ENCODE measurements at regions not wholly inside any gene's neighbourhood (a gene's known extent, or its start where the extent isn't known, plus 50 kb on each side); places are given as distances from the start of the nearest gene placed in this dataset.

DNA sequence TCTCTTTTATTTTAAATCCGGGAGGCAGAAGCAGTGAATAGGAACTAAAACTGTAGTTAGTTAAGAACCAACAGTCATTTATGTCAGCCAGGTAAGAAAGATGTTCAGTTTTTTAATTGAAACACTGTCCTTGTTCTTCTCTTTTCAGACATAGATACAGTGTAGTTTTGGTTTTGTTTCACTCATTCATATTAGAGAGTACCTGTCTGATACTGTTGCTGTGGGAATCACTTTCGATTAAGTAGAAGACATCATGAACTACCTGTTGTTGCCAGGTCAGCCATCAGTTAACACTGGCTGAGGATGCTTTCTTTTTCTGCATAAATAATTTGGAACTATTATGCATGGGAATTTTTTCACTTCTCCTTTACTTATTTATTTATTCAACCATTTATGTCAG, 700.4 kb downstream of the OTOL1 start:
- no peak for DNase-seq (ENCODE audit: low read depth)
- POLR2A ChIA-PET = no interaction called here
- Histone ChIP-seq H3K27me3 (ENCODE audit: control insufficient read depth, insufficient read depth, low read length) (no peaks in the 10 kb centered on the region), H3K4me3 (ENCODE audit: low read depth, low read length) (no peak overlapping the region), H3K36me3 (ENCODE audit: control insufficient read depth, insufficient read depth, low read length) (no peaks in the 10 kb centered on the region)
- TF ChIP-seq, protein P1, sequence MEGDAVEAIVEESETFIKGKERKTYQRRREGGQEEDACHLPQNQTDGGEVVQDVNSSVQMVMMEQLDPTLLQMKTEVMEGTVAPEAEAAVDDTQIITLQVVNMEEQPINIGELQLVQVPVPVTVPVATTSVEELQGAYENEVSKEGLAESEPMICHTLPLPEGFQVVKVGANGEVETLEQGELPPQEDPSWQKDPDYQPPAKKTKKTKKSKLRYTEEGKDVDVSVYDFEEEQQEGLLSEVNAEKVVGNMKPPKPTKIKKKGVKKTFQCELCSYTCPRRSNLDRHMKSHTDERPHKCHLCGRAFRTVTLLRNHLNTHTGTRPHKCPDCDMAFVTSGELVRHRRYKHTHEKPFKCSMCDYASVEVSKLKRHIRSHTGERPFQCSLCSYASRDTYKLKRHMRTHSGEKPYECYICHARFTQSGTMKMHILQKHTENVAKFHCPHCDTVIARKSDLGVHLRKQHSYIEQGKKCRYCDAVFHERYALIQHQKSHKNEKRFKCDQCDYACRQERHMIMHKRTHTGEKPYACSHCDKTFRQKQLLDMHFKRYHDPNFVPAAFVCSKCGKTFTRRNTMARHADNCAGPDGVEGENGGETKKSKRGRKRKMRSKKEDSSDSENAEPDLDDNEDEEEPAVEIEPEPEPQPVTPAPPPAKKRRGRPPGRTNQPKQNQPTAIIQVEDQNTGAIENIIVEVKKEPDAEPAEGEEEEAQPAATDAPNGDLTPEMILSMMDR (IDR thresholded peaks at IDR 0.05; ENCODE audit: insufficient read depth, low read depth, low read length) = no peak
- CTCF ChIA-PET = interaction anchor here (0.6 kb wide), 2 partner anchors 61 to 165 kb away, joined by 3 to 4 read pairs; no protein-coding TSS in a partner anchor

DNA sequence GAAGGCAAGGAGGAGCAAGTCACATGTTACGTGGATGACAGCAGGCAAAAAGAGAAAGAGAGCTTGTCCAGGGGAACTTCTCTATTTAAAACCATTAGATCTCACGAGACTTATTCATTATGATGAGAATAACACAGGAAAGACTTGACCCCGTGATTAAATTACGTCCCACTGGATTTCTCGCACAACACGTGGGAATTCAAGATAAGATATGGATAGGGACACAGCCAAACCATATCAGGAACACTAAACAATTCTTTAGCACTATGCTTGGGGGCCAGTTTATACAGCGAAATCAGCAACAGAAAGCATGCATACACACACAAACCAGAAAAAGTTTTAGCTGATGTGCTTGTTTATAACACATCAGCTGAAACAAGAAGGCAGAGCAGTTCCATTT, 704.2 kb downstream of the OTOL1 start:
- DNase-seq (ENCODE audit: low read depth) = no peak
- TF ChIP-seq, protein P1 (IDR thresholded peaks at IDR 0.05; ENCODE audit: insufficient read depth, low read depth, low read length) = no peak
- ChIA-PET POLR2A (no interaction called here), CTCF (no interaction called here)
- Histone ChIP-seq H3K4me3 (ENCODE audit: low read depth, low read length) (no peak overlapping the region), H3K36me3 (ENCODE audit: control insufficient read depth, insufficient read depth, low read length) (no peaks in the 10 kb centered on the region), H3K27me3 (ENCODE audit: control insufficient read depth, insufficient read depth, low read length) (no peaks in the 10 kb centered on the region)

DNA sequence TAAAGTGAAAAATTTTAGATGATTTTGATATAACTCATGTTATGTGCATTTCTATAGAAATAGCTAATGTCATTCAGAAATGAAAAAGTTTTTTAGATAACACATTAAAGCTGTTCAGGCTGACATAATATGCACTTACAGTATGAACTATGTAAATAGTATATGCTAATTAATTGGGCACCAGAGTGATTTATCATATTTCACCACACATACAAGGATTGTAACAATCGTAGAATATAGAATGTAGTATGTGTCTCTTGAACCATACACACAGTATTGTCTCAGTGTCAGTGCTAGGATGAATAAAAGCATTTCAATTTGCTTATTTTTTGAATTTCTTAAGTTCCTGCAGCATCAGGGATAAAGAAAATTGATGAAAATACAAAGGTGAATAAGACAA, 710.0 kb downstream of the OTOL1 start:
- CTCF ChIA-PET = no interaction called here
- no peaks in the 10 kb centered on the region for H3K27me3 ChIP-seq (ENCODE audit: control insufficient read depth, insufficient read depth, low read length)
- no peak overlapping the region for H3K4me3 ChIP-seq (ENCODE audit: low read depth, low read length)
- TF ChIP-seq, protein P1 (IDR thresholded peaks at IDR 0.05; ENCODE audit: insufficient read depth, low read depth, low read length) = no peak
- no peak for DNase-seq (ENCODE audit: low read depth)
- H3K36me3 ChIP-seq (ENCODE audit: control insufficient read depth, insufficient read depth, low read length) = no peaks in the 10 kb centered on the region
- POLR2A ChIA-PET = no interaction called here

- Histone ChIP-seq H3K27me3 (ENCODE audit: control insufficient read depth, insufficient read depth, low read length) (no peaks in the 10 kb centered on the region), H3K36me3 (ENCODE audit: control insufficient read depth, insufficient read depth, low read length) (no peaks in the 10 kb centered on the region), H3K4me3 (ENCODE audit: low read depth, low read length) (no peak overlapping the region)
- peak; percentile 27 for DNase-seq (ENCODE audit: low read depth)
- ChIA-PET CTCF (no interaction called here), POLR2A (interaction anchor here (0.7 kb wide), 1 partner anchor 313 kb away, joined by 3 read pairs; no protein-coding TSS in a partner anchor)
- TF ChIP-seq, protein P1 (IDR thresholded peaks at IDR 0.05; ENCODE audit: insufficient read depth, low read depth, low read length) = no peak
Measured at GRCh38 chr3:162211470-162211869, 714.9 kb downstream of the OTOL1 start.

DNA sequence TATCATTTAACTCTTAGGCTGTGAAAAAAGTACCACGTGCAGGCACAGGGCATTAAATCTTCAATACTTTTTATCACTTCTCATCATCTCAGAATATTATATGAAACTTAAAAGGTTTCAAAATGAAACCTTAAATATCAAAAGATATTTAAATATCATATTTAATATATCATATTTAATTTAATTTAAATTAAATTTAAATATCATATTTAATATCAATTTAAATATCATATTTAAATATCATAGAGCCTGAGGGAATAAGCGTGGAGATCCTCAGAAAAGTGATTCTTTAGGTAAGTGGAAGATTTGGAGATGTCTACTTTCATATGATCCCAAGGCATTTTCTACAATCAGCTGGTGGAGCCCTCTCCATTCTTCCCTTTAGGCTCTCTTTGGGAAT, 716.6 kb downstream of the OTOL1 start:
- H3K27me3 ChIP-seq (ENCODE audit: control insufficient read depth, insufficient read depth, low read length) = no peaks in the 10 kb centered on the region
- no peak for DNase-seq (ENCODE audit: low read depth)
- ChIA-PET POLR2A (no interaction called here), CTCF (interaction anchor here (0.6 to 1.4 kb wide), 3 partner anchors 11 to 273 kb away, joined by 3 read pairs; no protein-coding TSS in a partner anchor)
- H3K4me3 ChIP-seq (ENCODE audit: low read depth, low read length) = no peak overlapping the region
- H3K36me3 ChIP-seq (ENCODE audit: control insufficient read depth, insufficient read depth, low read length) = no peaks in the 10 kb centered on the region
- TF ChIP-seq, protein P1 (IDR thresholded peaks at IDR 0.05; ENCODE audit: insufficient read depth, low read depth, low read length) = no peak
